Activated naive CD8-positive, alpha-beta T cell treated with anti-CD3 and anti-CD28 coated beads for 36 hours (primary cell): ENCODE measurements at regions not wholly inside any gene's neighbourhood (a gene's known extent, or its start where the extent isn't known, plus 50 kb on each side); places are given as distances from the start of the nearest gene placed in this dataset.
"Not testable (repeated sequence)": the region's sequence is repeated elsewhere in the genome, so short reads cannot be mapped to it uniquely, and the experiment has no call there.

Experiments
- DNase-seq: peaks from one replicate; pipeline ENCODE4 v3.0.0; 2021
- H3K27ac Mint-ChIP-seq: one replicate; pipeline ENCODE4 v1.8.0; 2022; ENCODE audit warnings: mild to moderate bottlenecking, moderate library complexity, mixed read lengths
- H3K27me3 Mint-ChIP-seq: one replicate; pipeline ENCODE4 v1.8.0; 2022; ENCODE audit warnings: mild to moderate bottlenecking, mixed read lengths
- H3K36me3 Mint-ChIP-seq: one replicate; pipeline ENCODE4 v1.8.0; 2021; ENCODE audit warnings: mild to moderate bottlenecking, mixed read lengths
- H3K4me1 Mint-ChIP-seq: one replicate; pipeline ENCODE4 v1.8.0; 2021; ENCODE audit warnings: mixed read lengths
- H3K4me3 Mint-ChIP-seq: one replicate; pipeline ENCODE4 v1.8.0; 2022; ENCODE audit warnings: mild to moderate bottlenecking, moderate library complexity, mixed read lengths
- H3K9me3 Mint-ChIP-seq: one replicate; pipeline ENCODE4 v1.8.0; 2022; ENCODE audit warnings: mixed read lengths

- no peak overlapping the region for H3K27ac Mint-ChIP-seq
- H3K4me1 Mint-ChIP-seq, result no peaks in the 10 kb centered on the region
- no peak for DNase-seq
- H3K9me3 Mint-ChIP-seq, result peaks cover 13% of the 10 kb centered on the region
- no peaks in the 10 kb centered on the region for H3K36me3 Mint-ChIP-seq
- no peaks in the 10 kb centered on the region for H3K27me3 Mint-ChIP-seq
- H3K4me3 Mint-ChIP-seq, result no peak overlapping the region
Observed at GRCh38 chr12:17866802-17867201, 223.2 kb downstream of the RERGL start.

DNA sequence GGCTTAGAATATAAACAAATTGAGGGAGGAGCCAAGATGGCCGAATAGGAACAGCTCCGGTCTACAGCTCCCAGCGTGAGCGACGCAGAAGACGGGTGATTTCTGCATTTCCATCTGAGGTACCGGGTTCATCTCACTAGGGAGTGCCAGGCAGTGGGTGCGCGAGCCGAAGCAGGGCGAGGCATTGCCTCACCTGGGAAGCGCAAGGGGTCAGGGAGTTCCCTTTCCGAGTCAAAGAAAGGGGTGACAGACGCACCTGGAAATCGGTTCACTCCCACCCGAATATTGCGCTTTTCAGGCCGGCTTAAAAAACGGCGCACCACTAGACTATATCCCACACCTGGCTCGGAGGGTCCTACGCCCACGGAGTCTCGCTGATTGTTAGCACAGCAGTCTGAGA lies 234.4 kb downstream of the RERGL start:
- not testable (repeated sequence) for H3K4me3 Mint-ChIP-seq, H3K27ac Mint-ChIP-seq, H3K9me3 Mint-ChIP-seq, DNase-seq, H3K27me3 Mint-ChIP-seq, H3K4me1 Mint-ChIP-seq, H3K36me3 Mint-ChIP-seq

GRCh38 chr12:17853054-17853453 lies 236.9 kb downstream of the RERGL start:
- H3K27me3 Mint-ChIP-seq, result no peaks in the 10 kb centered on the region
- H3K4me1 Mint-ChIP-seq, result no peaks in the 10 kb centered on the region
- DNase-seq, result no peak
- H3K27ac Mint-ChIP-seq, result no peak overlapping the region
- no peaks in the 10 kb centered on the region for H3K36me3 Mint-ChIP-seq
- no peaks in the 10 kb centered on the region for H3K9me3 Mint-ChIP-seq
- H3K4me3 Mint-ChIP-seq, result no peak overlapping the region

DNA sequence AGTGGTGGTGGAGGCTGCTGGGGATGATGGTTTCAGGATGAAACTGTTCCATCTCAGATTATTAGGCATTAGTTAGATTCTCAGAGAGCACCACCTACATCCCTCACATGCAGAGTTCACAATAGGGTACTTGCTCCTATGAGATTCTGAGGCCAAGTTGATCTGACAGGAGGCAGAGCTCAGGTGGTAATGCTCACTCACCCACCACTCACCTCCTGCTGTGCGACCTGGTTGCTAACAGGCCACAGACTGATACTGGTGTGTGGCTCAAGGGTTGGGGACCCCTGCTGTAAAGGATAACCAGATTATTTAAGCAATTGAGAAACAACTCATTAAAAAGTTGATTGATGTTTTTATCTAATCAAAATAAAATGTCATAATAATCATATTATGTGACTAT lies 248.5 kb downstream of the RERGL start:
- no peak for DNase-seq
- no peaks in the 10 kb centered on the region for H3K36me3 Mint-ChIP-seq
- no peak overlapping the region for H3K4me3 Mint-ChIP-seq
- no peaks in the 10 kb centered on the region for H3K27me3 Mint-ChIP-seq
- H3K27ac Mint-ChIP-seq, result no peak overlapping the region
- peaks cover 8% of the 10 kb centered on the region for H3K9me3 Mint-ChIP-seq
- H3K4me1 Mint-ChIP-seq, result no peaks in the 10 kb centered on the region

DNA sequence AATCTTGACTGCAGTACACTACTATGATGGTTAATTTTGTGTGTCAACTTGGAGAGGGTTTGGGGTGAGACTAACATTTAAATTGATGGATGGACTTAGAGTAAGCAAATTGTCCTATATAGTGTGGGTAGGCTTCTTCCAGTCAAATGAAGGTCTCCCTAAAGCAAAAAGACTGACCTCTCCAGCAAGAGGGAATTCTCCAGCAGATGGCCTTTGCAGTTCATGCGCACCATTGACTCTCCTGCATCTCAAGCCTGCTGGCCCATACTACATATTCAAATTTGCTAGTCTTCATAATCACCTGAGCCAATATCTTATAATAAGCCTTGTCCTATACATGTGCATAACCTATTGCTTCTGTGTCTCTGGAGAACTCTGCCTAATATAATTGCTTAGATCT lies 260.2 kb downstream of the RERGL start:
- H3K27me3 Mint-ChIP-seq, result no peaks in the 10 kb centered on the region
- no peaks in the 10 kb centered on the region for H3K36me3 Mint-ChIP-seq
- H3K4me1 Mint-ChIP-seq, result no peaks in the 10 kb centered on the region
- H3K27ac Mint-ChIP-seq, result no peak overlapping the region
- DNase-seq, result no peak
- H3K9me3 Mint-ChIP-seq, result no peaks in the 10 kb centered on the region
- no peak overlapping the region for H3K4me3 Mint-ChIP-seq

- Mint-ChIP-seq H3K4me3 (no peak overlapping the region), H3K27me3 (no peaks in the 10 kb centered on the region), H3K36me3 (peaks cover 2% of the 10 kb centered on the region), H3K4me1 (no peaks in the 10 kb centered on the region), H3K9me3 (peaks cover 18% of the 10 kb centered on the region), H3K27ac (no peak overlapping the region)
- no peak for DNase-seq
Observed at GRCh38 chr12:17818931-17819330, 271.1 kb downstream of the RERGL start.

DNA sequence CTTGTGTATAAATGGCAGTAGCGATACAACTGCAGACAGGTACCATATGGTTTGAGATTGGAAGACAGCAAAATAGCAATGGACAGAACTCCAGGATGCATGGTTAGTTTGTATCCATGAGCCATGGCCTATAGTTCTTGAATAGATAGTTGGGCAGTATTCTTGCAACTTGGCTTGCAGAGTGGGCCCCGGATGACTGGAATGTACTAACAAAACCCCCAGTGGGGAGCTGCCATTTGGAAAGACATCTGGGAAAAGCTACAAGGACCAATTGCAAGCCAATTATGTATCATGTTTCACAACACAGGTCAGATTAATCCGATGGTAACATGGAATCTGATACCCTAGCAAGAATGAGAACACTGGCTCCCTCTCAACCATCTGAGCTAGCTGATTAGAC lies 279.6 kb downstream of the RERGL start:
- Mint-ChIP-seq H3K27ac (no peak overlapping the region), H3K4me3 (no peak overlapping the region), H3K27me3 (no peaks in the 10 kb centered on the region), H3K9me3 (peaks cover 13% of the 10 kb centered on the region), H3K36me3 (peaks cover 2% of the 10 kb centered on the region), H3K4me1 (no peaks in the 10 kb centered on the region)
- no peak for DNase-seq

DNA sequence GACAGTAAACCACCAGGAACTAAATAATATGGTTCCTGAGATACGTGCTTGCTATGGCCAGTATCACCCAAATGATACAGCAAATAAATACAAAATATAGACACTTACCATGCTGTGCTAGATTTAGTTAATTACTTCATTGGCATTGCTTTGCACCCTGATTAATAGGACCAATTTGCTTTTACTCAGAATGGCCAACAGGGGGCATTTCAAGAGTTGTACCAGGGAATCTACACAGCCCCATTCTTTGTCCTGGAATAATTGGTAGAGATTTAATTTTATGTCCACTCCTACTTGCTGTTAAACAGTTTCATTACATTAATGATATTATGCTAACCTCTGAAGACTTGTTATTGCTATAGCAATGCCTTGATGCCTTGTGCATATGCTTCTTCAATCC lies 280.8 kb downstream of the RERGL start:
- H3K4me1 Mint-ChIP-seq, result no peaks in the 10 kb centered on the region
- H3K27me3 Mint-ChIP-seq, result no peaks in the 10 kb centered on the region
- no peak overlapping the region for H3K27ac Mint-ChIP-seq
- H3K9me3 Mint-ChIP-seq, result peaks cover 10% of the 10 kb centered on the region
- H3K4me3 Mint-ChIP-seq, result no peak overlapping the region
- H3K36me3 Mint-ChIP-seq, result no peaks in the 10 kb centered on the region
- DNase-seq, result no peak

- no peaks in the 10 kb centered on the region for H3K27me3 Mint-ChIP-seq
- no peak overlapping the region for H3K4me3 Mint-ChIP-seq
- peaks cover 10% of the 10 kb centered on the region for H3K9me3 Mint-ChIP-seq
- H3K36me3 Mint-ChIP-seq, result no peaks in the 10 kb centered on the region
- H3K4me1 Mint-ChIP-seq, result no peaks in the 10 kb centered on the region
- DNase-seq, result no peak
- no peak overlapping the region for H3K27ac Mint-ChIP-seq
Observed at GRCh38 chr12:17802657-17803641, 287.0 kb downstream of the RERGL start.

DNA sequence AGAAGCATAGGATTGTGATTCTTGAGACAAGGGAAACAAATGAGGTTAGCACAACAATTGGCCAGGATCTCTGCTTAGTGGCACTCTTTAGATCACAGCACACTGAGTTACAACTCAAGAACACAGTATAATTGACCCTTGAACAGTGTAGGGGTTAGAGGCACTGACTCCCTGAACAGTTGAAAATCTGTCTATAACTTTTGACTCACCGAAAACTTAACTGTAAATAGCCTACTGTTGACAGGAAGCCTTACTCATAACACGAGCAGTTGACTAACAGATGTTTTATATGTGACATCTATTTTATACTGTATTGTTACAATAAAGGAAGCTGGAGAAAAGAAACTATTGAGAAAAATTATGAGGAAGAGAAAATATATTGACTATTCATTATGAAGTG lies 296.1 kb downstream of the RERGL start:
- Mint-ChIP-seq H3K4me1 (no peaks in the 10 kb centered on the region), H3K9me3 (peaks cover 9% of the 10 kb centered on the region), H3K27me3 (no peaks in the 10 kb centered on the region), H3K27ac (no peak overlapping the region), H3K4me3 (no peak overlapping the region), H3K36me3 (no peaks in the 10 kb centered on the region)
- DNase-seq, result no peak

DNA sequence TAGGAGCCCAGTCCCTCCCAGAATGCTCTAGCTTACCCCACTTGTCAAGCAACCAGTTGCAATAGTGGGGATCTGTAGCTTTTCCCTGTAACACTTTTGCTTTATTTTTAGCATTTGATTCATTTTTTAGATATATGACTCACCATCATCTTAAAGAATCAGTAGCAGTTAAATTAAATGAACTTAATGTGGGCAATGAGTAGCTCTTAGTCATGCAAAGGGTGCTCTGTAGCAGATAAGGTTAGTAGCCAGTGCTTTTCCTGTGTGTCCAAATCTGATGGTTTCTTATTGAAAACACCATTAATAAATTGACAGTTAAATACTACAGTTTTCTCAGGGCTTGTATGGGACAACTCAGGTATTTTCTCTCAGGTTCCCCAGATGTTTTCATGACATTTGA lies 311.8 kb downstream of the RERGL start:
- Mint-ChIP-seq H3K9me3 (peaks cover 14% of the 10 kb centered on the region), H3K27ac (no peak overlapping the region), H3K4me1 (no peaks in the 10 kb centered on the region), H3K27me3 (no peaks in the 10 kb centered on the region), H3K4me3 (no peak overlapping the region), H3K36me3 (no peaks in the 10 kb centered on the region)
- no peak for DNase-seq

- H3K9me3 Mint-ChIP-seq, result peaks cover 9% of the 10 kb centered on the region
- no peak overlapping the region for H3K4me3 Mint-ChIP-seq
- no peak for DNase-seq
- no peaks in the 10 kb centered on the region for H3K36me3 Mint-ChIP-seq
- no peak overlapping the region for H3K27ac Mint-ChIP-seq
- H3K27me3 Mint-ChIP-seq, result no peaks in the 10 kb centered on the region
- no peaks in the 10 kb centered on the region for H3K4me1 Mint-ChIP-seq
Observed at GRCh38 chr12:17763366-17763765, 326.6 kb downstream of the RERGL start.

GRCh38 chr12:17759982-17760381 lies 330.0 kb downstream of the RERGL start:
- peaks cover 21% of the 10 kb centered on the region for H3K9me3 Mint-ChIP-seq
- H3K4me3 Mint-ChIP-seq, result no peak overlapping the region
- no peaks in the 10 kb centered on the region for H3K27me3 Mint-ChIP-seq

More at GRCh38 chr12:17759982-17760381, 330.0 kb downstream of the RERGL start:
- no peak for DNase-seq
- no peaks in the 10 kb centered on the region for H3K4me1 Mint-ChIP-seq
- no peaks in the 10 kb centered on the region for H3K36me3 Mint-ChIP-seq
- H3K27ac Mint-ChIP-seq, result no peak overlapping the region
